COLO668 (cell line): ENCODE measurements at regions not wholly inside any gene's neighbourhood (a gene's known extent, or its start where the extent isn't known, plus 50 kb on each side); places are given as distances from the start of the nearest gene placed in this dataset.
"Not testable (repeated sequence)": the region's sequence is repeated elsewhere in the genome, so short reads cannot be mapped to it uniquely, and the experiment has no call there.

ENCODE experiments used
- DNase-seq: peaks from one replicate; lab custom pipeline; 2025; ENCODE audit not compliant: unreplicated experiment; lab: John Stamatoyannopoulos, UW

DNA sequence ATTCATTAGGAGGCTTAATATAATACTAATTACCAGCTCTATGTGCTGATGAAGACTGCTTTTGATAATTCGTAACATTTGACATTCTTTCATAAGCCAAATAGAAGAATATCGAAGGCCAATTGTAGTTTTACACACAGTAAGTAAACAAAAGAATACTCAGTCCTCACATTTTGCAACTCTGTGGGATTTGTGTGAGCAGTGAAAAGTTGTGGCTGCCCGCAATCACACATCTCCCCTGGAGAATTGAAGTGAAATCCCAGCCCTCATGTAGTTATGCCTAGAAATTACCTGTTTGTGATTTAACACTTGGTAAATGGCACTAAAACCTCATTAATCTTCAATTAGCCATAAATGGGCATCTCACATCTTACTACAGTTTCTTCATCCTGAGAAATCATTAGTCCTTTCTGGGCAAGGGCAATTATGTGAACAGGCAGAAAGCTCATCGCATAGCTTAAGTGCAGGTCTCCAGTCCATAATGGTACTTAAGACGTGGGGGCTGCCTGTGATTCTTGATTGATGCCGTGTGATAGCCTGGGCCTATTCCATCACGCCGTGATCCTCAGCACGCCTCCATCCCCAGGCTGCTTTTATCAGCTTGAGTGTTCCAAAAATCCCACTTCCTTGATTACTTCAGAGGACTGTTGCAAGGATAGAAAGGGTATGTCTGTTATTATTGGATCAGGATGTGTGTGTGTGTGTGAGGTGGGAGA lies 97.9 kb upstream of the METTL14 start:
- no peak for DNase-seq

DNA sequence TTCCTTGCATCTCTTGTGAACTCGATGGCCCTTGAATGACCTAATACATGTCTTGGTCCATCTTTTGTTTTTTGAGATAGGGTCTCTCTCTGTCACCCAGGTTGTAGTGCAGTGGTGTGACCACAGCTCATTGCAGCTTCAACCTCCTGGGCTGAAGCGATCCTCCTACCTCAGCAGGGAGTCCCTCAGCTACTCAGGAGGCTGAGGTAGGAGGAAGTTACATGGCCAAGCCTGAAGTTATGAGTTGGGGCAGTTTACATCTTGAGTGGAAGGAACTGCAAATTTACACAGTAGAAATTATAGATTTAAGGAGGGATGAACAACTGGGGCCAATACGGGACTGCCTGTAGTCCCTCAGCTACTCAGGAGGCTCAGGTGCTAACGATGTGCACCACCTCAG lies 97.2 kb upstream of the METTL14 start:
- DNase-seq = no peak

- no peak for DNase-seq
These were observed 95.6 kb upstream of the METTL14 start for GRCh38 chr4:118589471-118590055.

GRCh38 chr4:118591339-118592046 lies 93.7 kb upstream of the METTL14 start:
- peak; percentile 70 for DNase-seq

GRCh38 chr4:118592289-118592688 lies 92.9 kb upstream of the METTL14 start:
- not testable (repeated sequence) for DNase-seq

DNA sequence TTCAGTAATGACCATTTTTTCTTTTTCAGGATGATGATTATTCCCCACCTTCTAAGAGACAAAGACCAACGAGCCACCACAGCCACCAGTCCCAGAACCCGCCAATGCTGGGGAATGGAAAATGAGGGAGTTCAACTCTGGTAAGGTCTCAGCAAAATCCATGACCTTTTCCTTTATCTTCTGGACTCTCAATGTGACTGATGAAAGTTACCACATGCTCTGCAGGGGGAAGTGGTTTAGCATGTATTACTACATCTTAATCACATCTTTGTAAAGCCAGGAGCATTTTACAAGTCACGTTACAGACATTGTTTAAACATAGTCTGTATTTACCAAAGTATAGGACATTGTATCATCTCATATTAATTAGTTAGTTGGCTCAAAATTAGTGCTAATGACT lies 89.3 kb upstream of the METTL14 start:
- not testable (repeated sequence) for DNase-seq

GRCh38 chr4:118625097-118625496 lies 60.1 kb upstream of the METTL14 start:
- DNase-seq = not testable (repeated sequence)

- DNase-seq = not testable (repeated sequence)
These were observed 55.5 kb upstream of the METTL14 start for GRCh38 chr4:118629697-118630096.

DNA sequence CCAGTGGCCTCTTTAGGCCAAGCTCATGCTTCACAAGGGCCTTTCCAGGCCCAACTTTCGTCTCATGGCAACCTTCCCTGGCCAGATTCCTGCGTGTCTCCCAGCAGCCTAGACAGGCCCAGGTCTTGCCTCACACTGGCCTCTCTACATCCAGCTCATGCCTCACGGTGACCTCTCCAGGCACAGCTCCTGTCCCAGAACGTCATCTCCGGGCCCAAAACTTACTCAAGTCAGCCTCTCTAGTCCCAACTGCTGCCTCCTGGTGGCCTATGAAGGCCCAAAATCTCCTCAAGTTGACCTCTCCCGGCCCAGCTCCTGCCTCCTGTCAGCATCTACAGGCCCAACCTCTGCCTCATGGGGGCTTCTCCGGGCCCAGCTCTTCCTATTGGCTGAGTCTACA lies 54.3 kb upstream of the METTL14 start:
- not testable (repeated sequence) for DNase-seq

- DNase-seq = not testable (repeated sequence)
These were observed 53.7 kb upstream of the METTL14 start for GRCh38 chr4:118631321-118632050.

- not testable (repeated sequence) for DNase-seq
These were observed 51.7 kb upstream of the METTL14 start for GRCh38 chr4:118633476-118633875.

DNA sequence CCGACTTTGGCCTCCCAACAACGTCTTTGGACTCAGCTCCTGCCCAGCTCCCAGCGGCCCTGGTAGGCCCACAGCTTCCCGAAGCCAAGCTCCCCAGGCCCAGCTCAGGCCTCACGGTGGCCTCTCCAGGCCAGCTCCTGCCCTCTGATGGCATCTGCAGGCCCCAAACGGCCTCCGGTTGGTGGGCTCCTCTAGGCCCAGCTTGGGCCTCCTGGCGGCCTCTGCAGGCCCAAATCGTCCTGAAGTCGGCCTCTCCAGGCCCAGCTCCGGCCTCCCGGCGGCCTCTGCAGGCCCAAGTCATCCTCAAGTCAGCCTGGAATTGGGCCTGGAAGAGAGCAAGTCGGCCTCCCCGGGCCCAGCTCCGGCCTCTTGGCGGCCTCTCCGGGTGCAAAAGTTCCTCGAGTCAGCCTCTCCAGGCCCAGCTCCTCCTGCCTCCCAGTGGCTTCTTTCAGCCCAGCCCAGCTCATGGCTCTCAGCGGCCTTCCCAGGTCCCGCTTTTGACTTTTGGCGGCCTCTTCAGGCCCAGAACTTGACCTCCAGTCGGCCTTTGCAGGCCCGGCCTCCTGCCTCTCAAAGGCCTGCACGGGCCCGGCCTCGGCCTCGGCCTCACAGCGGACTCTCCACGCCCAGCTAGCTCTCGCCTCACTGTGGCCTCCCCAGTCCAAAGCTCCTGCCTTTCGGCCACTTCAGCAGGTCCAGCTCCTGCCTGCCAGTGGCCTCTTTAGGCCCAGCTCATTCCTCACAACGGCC lies 50.9 kb upstream of the METTL14 start:
- DNase-seq = not testable (repeated sequence)
